Endothelial cell of umbilical vein (primary cell): ENCODE measurements at regions not wholly inside any gene's neighbourhood (a gene's known extent, or its start where the extent isn't known, plus 50 kb on each side); places are given as distances from the start of the nearest gene placed in this dataset.

Experiments used
- BruUV-seq: library from RNA; stranded (reverse); fragments of 400-500 nt; replicated peaks from 2 replicates; lab custom pipeline; 2021; lab: Mats Ljungman, UMichigan
- CTCF ChIA-PET: fragments of 300-600, 350-600 bp; sonication (Branson Sonifier 250); formaldehyde crosslinking; loops from one replicate; lab custom pipeline; 2021; ENCODE audit warnings: antibody characterized with exemption, inconsistent platforms; lab: Charles Lee
- POLR2A ChIA-PET: fragments of 300-600, 350-600 bp; sonication (Branson Sonifier 250); formaldehyde crosslinking; loops from one replicate; lab custom pipeline; 2021; ENCODE audit warnings: antibody characterized with exemption, inconsistent platforms; lab: Charles Lee
- DNase-seq: peaks from one replicate; pipeline ENCODE4 v3.0.0-alpha.2; 2011; ENCODE audit warnings: low read depth, low spot score
- FAIRE-seq: peaks from 2 replicates; lab custom pipeline; 2011; peaks lifted over from hg19 to GRCh38; lab: Jason Lieb, UNC
- H2AFZ ChIP-seq: 2 replicates; pipeline ENCODE4 v1.6.0; 2012; ENCODE audit warnings: low read depth, low read length, control low read depth, inconsistent platforms
- H3K27ac ChIP-seq: 2 replicates; pipeline ENCODE4 v1.5.1; 2011; ENCODE audit warnings: low read depth, mild to moderate bottlenecking, control low read depth, low read length, moderate library complexity; ENCODE audit not compliant: insufficient read depth
- H3K27me3 ChIP-seq, 2 experiments: 2 replicates each; pipeline versions ENCODE4 v1.6.0 to v1.6.1; 2011; ENCODE audit warnings: low read length in 2 of 2, mixed read lengths in 1 of 2; ENCODE audit not compliant: control insufficient read depth in 2 of 2, insufficient read depth in 2 of 2
- H3K36me3 ChIP-seq, 2 experiments: 2 replicates in 1 of 2; 3 replicates in 1 of 2; pipeline ENCODE4 v1.5.1; 2011; ENCODE audit warnings: low read length in 2 of 2, mild to moderate bottlenecking in 1 of 2, moderate library complexity in 1 of 2; ENCODE audit not compliant: control insufficient read depth in 2 of 2, insufficient read depth in 2 of 2; ENCODE audit errors: extremely low read depth in 1 of 2
- H3K4me1 ChIP-seq: 3 replicates; pipeline ENCODE4 v1.5.1; 2011; ENCODE audit warnings: mild to moderate bottlenecking, low read length; ENCODE audit not compliant: control insufficient read depth, insufficient read depth; ENCODE audit errors: extremely low read depth
- H3K4me2 ChIP-seq: 2 replicates; pipeline ENCODE4 v1.6.1; 2011; ENCODE audit warnings: low read length, control low read depth, mixed read lengths; ENCODE audit not compliant: insufficient read depth
- H3K4me3 ChIP-seq, 3 experiments: fragments of 200-600 bp in 1 of 3; sonication (generic), shearing (Covaris generic) in 1 of 3; replicated peaks in 1 of 3; 2 replicates each; pipeline ENCODE4 v1.5.1; 2011 to 2016; ENCODE audit warnings: control low read depth in 3 of 3, low read length in 3 of 3, mild to moderate bottlenecking in 2 of 3, inconsistent platforms in 1 of 3, low read depth in 1 of 3, moderate library complexity in 1 of 3; ENCODE audit not compliant: insufficient read depth in 1 of 3
- H3K79me2 ChIP-seq: 2 replicates; pipeline ENCODE4 v1.6.0; 2012; ENCODE audit warnings: low read length, inconsistent platforms; ENCODE audit not compliant: control insufficient read depth, insufficient read depth
- H3K9ac ChIP-seq: replicated peaks from 2 replicates; pipeline ENCODE3; 2011; ENCODE audit warnings: low read length, control low read depth; ENCODE audit not compliant: insufficient read depth; ENCODE audit errors: extremely low read depth
- H3K9me1 ChIP-seq: replicated peaks from 3 replicates; pipeline ENCODE4 v1.6.0; 2011; ENCODE audit warnings: mild to moderate bottlenecking, low read length; ENCODE audit not compliant: control insufficient read depth, insufficient read depth; ENCODE audit errors: extremely low read depth
- H3K9me3 ChIP-seq: replicated peaks from 2 replicates; pipeline ENCODE4 v1.5.1; 2012; ENCODE audit warnings: low read length, inconsistent platforms; ENCODE audit not compliant: control insufficient read depth, insufficient read depth
- H4K20me1 ChIP-seq: replicated peaks from 2 replicates; pipeline ENCODE3; 2011; ENCODE audit warnings: mild to moderate bottlenecking, low read length; ENCODE audit not compliant: control insufficient read depth, insufficient read depth; ENCODE audit errors: extremely low read depth
- CTCF ChIP-seq, 2 donors: IDR thresholded peaks; 1 replicate in 1 of 2; 2 replicates in 1 of 2; pipeline ENCODE4 v1.5.1; 2011; ENCODE audit warnings: low read length in 2 of 2, mild to moderate bottlenecking in 2 of 2, moderate library complexity in 2 of 2, control low read depth in 1 of 2, inconsistent platforms in 1 of 2, low read depth in 1 of 2; ENCODE audit not compliant: insufficient read depth in 1 of 2; ENCODE audit errors: extremely low read depth in 1 of 2
- EZH2 ChIP-seq: IDR thresholded peaks from 2 replicates; pipeline ENCODE4 v1.6.1; 2012; ENCODE audit warnings: borderline replicate concordance, low read depth, mild to moderate bottlenecking, moderate library complexity, low read length, inconsistent platforms; ENCODE audit not compliant: severe bottlenecking
- FOS ChIP-seq: IDR thresholded peaks from 2 replicates; pipeline ENCODE4 v1.6.1; 2011; ENCODE audit warnings: mild to moderate bottlenecking, low read length, moderate library complexity, borderline replicate concordance; ENCODE audit not compliant: insufficient read depth
- GATA2 ChIP-seq: IDR thresholded peaks from 2 replicates; pipeline ENCODE4 v1.7.0; 2011; ENCODE audit warnings: low read depth, mild to moderate bottlenecking, moderate library complexity, mixed read lengths, low read length; ENCODE audit not compliant: insufficient read length, insufficient read depth
- JUN ChIP-seq: IDR thresholded peaks from 2 replicates; pipeline ENCODE4 v1.6.1; 2011; ENCODE audit warnings: borderline replicate concordance, low read depth; ENCODE audit not compliant: insufficient read length, insufficient read depth
- MAX ChIP-seq: IDR thresholded peaks from 2 replicates; pipeline ENCODE4 v1.6.1; 2011; ENCODE audit not compliant: insufficient read depth, insufficient read length
- MYC ChIP-seq: IDR thresholded peaks from one replicate; pipeline ENCODE4 v1.6.1; 2011; ENCODE audit warnings: mild to moderate bottlenecking, low read depth, low read length
- POLR2A ChIP-seq: IDR thresholded peaks from 2 replicates; pipeline ENCODE4 v1.6.1; 2012; ENCODE audit warnings: low read depth, mild to moderate bottlenecking, control low read depth, low read length
- POLR2AphosphoS5 ChIP-seq: IDR thresholded peaks from 2 replicates; pipeline ENCODE4 v1.6.1; 2012; ENCODE audit warnings: low read depth, mild to moderate bottlenecking, control low read depth, low read length, moderate library complexity; ENCODE audit not compliant: insufficient read depth
- dilution Hi-C: fragments of 300-500 bp; cut with MboI; formaldehyde crosslinking; loops from one replicate; pipeline ENCODE4 v1.15.0; 2019; ENCODE audit warnings: low sequenced_read_pairs; ENCODE audit not compliant: extremely low pct_ligation_motif_present
- intact Hi-C: fragments of 100-400 bp; cut with micrococcal nuclease; formaldehyde crosslinking; loops from one replicate; pipeline ENCODE4 v1.10.0; 2022

- H4K20me1 ChIP-seq = no peaks in the 10 kb centered on the region
- H3K79me2 ChIP-seq = no peaks in the 10 kb centered on the region
- dilution Hi-C loops (no loop called here), intact Hi-C loops (no loop called here)
- no peak for FAIRE-seq
- H3K36me3 ChIP-seq = no peaks in the 10 kb centered on the region
- no peak overlapping the region for H2AFZ ChIP-seq
- DNase-seq = no peak
- no peak overlapping the region for H3K4me3 ChIP-seq
- H3K9me1 ChIP-seq = no peaks in the 10 kb centered on the region
- H3K4me2 ChIP-seq = no peak overlapping the region
- TF ChIP-seq POLR2AphosphoS5 (no peak), FOS (no peak)
- CTCF ChIA-PET = interaction anchor here (1.6 kb wide), 1 partner anchor 506 kb away, joined by 4 read pairs; no protein-coding TSS in a partner anchor
- no peaks in the 10 kb centered on the region for H3K4me1 ChIP-seq
- H3K27me3 ChIP-seq = peaks cover 3 to 8% of the 10 kb centered on the region in 2 experiments
- H3K27ac ChIP-seq = no peak overlapping the region
- POLR2A ChIA-PET = no interaction called here
- H3K9me3 ChIP-seq = no peaks in the 10 kb centered on the region
- no peak overlapping the region for H3K9ac ChIP-seq
- no TSS peak for BruUV-seq
Measured at GRCh38 chr17:77507111-77507885, 366.5 kb downstream of the SEC14L1 start.

GRCh38 chr17:77508047-77508715, 367.4 kb downstream of the SEC14L1 start:
- H3K4me2 ChIP-seq = no peak overlapping the region
- POLR2A ChIA-PET = no interaction called here
- TF ChIP-seq MYC (no peak), MAX (no peak), POLR2AphosphoS5 (no peak), FOS (no peak), EZH2 (no peak), GATA2 (no peak), POLR2A (no peak), JUN (no peak), CTCF (IDR thresholded peaks at IDR 0.05; ENCODE audit: extremely low read depth in 1 of 2, insufficient read depth in 1 of 2, low read depth in 1 of 2, low read length in 2 of 2) (no peak)
- no peak overlapping the region for H2AFZ ChIP-seq
- no TSS peak for BruUV-seq
- dilution Hi-C loops = no loop called here
- H3K9me1 ChIP-seq = no peaks in the 10 kb centered on the region
- H4K20me1 ChIP-seq = no peaks in the 10 kb centered on the region
- H3K9ac ChIP-seq = no peak overlapping the region
- DNase-seq (no peak), FAIRE-seq (no peak)
- H3K4me1 ChIP-seq = no peaks in the 10 kb centered on the region
- no peak overlapping the region for H3K4me3 ChIP-seq
- H3K9me3 ChIP-seq = no peaks in the 10 kb centered on the region
- intact Hi-C loops = no loop called here
- no peaks in the 10 kb centered on the region for H3K36me3 ChIP-seq
- H3K79me2 ChIP-seq = no peaks in the 10 kb centered on the region
- peaks cover 3 to 8% of the 10 kb centered on the region in 2 experiments for H3K27me3 ChIP-seq
- H3K27ac ChIP-seq = no peak overlapping the region
- CTCF ChIA-PET = interaction anchor here (1.6 kb wide), 1 partner anchor 505 kb away, joined by 4 read pairs; no protein-coding TSS in a partner anchor
